Lung microvascular endothelial cell (primary cell): ENCODE measurements at regions not wholly inside any gene's neighbourhood (a gene's known extent, or its start where the extent isn't known, plus 50 kb on each side); places are given as distances from the start of the nearest gene placed in this dataset.
"Not testable (repeated sequence)": the region's sequence is repeated elsewhere in the genome, so short reads cannot be mapped to it uniquely, and the experiment has no call there.

Experiments
- DNase-seq, 2 donors: peaks; one replicate each; pipeline versions ENCODE4 v3.0.0 to v3.0.0-alpha.2; 2010; ENCODE audit warnings: low read depth in 2 of 2

GRCh38 chr11:116339306-116340098 lies 433.3 kb downstream of the BUD13 start:
- DNase-seq = peak in 1 of 2 donors; percentile 53

GRCh38 chr11:116338500-116338899 lies 434.3 kb downstream of the BUD13 start:
- not testable (repeated sequence) for DNase-seq

- no peak for DNase-seq
These were observed 436.2 kb downstream of the BUD13 start for GRCh38 chr11:116336540-116336939.

GRCh38 chr11:116335891-116336290 lies 436.9 kb downstream of the BUD13 start:
- DNase-seq = no peak

GRCh38 chr11:116335078-116335477 lies 437.7 kb downstream of the BUD13 start:
- DNase-seq = no peak

GRCh38 chr11:116334596-116334995 lies 438.2 kb downstream of the BUD13 start:
- no peak for DNase-seq

- no peak for DNase-seq
These were observed 439.7 kb downstream of the BUD13 start for GRCh38 chr11:116333001-116333535.

- no peak for DNase-seq
These were observed 440.4 kb downstream of the BUD13 start for GRCh38 chr11:116332391-116332790.

- DNase-seq = no peak
These were observed 441.4 kb downstream of the BUD13 start for GRCh38 chr11:116331381-116331780.

- DNase-seq = no peak
These were observed 442.2 kb downstream of the BUD13 start for GRCh38 chr11:116330439-116331185.

- DNase-seq = peak in 1 of 2 donors; percentile 19
These were observed 443.3 kb downstream of the BUD13 start for GRCh38 chr11:116329354-116330090.

- no peak for DNase-seq
These were observed 443.9 kb downstream of the BUD13 start for GRCh38 chr11:116328851-116329250.

GRCh38 chr11:116328391-116328790 lies 444.4 kb downstream of the BUD13 start:
- DNase-seq = no peak

- no peak for DNase-seq
These were observed 446.6 kb downstream of the BUD13 start for GRCh38 chr11:116326146-116326545.

GRCh38 chr11:116325247-116325646 lies 447.5 kb downstream of the BUD13 start:
- no peak for DNase-seq

GRCh38 chr11:116324077-116324476 lies 448.7 kb downstream of the BUD13 start:
- not testable (repeated sequence) for DNase-seq

GRCh38 chr11:116317212-116317611 lies 455.6 kb downstream of the BUD13 start:
- DNase-seq = no peak

- DNase-seq = no peak
These were observed 458.8 kb downstream of the BUD13 start for GRCh38 chr11:116314006-116314405.

- DNase-seq = peak; percentile 69 to 77
These were observed 460.0 kb downstream of the BUD13 start for GRCh38 chr11:116312570-116313391.

GRCh38 chr11:116311206-116311605 lies 461.6 kb downstream of the BUD13 start:
- no peak for DNase-seq

- DNase-seq = no peak
These were observed 462.1 kb downstream of the BUD13 start for GRCh38 chr11:116310698-116311097.
